ENCODE measurements at regions not wholly inside any gene's neighbourhood (a gene's known extent, or its start where the extent isn't known, plus 50 kb on each side); places are given as distances from the start of the nearest gene placed in this dataset.

DNA sequence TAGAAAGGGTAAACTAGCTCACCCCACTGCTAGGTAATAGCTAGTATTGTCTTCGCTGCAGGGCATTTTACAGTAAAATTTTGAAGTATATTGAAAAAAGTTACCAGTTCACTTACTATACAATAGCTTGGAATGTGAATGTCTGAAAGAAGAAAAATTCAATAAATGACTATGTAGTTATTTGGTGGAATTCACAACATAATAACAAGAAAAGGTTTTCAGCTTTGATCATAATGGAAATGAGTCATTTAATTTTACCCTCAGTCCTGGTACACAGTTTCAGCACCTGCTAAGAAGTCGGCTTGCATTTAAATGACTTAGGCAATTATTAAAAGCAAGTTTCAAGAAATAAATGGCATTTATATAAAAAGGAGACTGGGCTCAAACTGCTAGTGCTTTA is 90.4 kb downstream of the NUP35 start:
- DNase-seq (ENCODE audit: low read depth, low spot score): no peak

DNA sequence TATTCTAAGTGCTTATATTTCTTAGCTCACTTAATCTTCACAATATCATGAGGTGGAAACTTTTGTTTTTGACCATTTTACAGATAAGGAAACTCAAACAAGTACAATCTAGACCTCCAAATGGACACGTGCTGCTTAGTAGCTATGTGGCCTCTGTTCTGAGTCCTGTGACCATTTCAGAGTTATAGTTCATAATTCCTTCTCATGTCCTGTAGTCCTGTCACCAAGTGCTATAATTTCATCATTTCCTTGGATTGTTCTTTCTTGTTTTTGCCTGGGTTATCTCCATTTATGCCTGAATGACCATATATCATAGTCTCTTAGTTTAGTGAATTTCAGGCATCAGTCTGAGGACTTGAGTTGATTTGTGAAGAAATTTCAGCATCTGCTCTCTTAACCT is 91.7 kb downstream of the NUP35 start:
- FAIRE-seq: no peak

More for the DNA sequence above, 90.4 kb downstream of the NUP35 start:
- H3K4me3 ChIP-seq (ENCODE audit: control insufficient read depth in 2 of 3, extremely low read depth in 1 of 3, insufficient read depth in 2 of 3, low read depth in 1 of 3, low read length in 3 of 3): no peak overlapping the region
- no peaks in the 10 kb centered on the region for H3K4me1 ChIP-seq (ENCODE audit: control insufficient read depth, extremely low read depth, insufficient read depth, low read length)
- H3K4me2 ChIP-seq (ENCODE audit: control insufficient read depth, extremely low read depth, insufficient read depth, low read depth, low read length): no peak overlapping the region
- no peaks in the 10 kb centered on the region for H4K20me1 ChIP-seq (ENCODE audit: control insufficient read depth, extremely low read depth, insufficient read depth, low read length)
- H3K36me3 ChIP-seq (ENCODE audit: control insufficient read depth in 2 of 2, extremely low read depth in 1 of 2, insufficient read depth in 2 of 2, low read length in 2 of 2): no peaks in the 10 kb centered on the region
- no peaks in the 10 kb centered on the region for H3K79me2 ChIP-seq (ENCODE audit: control insufficient read depth, insufficient read depth, low read length)
- no peak overlapping the region for H2AFZ ChIP-seq (ENCODE audit: control insufficient read depth, low read length)
- no peak overlapping the region for H3K27ac ChIP-seq (ENCODE audit: control insufficient read depth, insufficient read depth, low read length)
- H3K9ac ChIP-seq (ENCODE audit: control insufficient read depth, extremely low read depth, insufficient read depth, low read length): no peak overlapping the region
- H3K9me1 ChIP-seq (ENCODE audit: control insufficient read depth, extremely low read depth, insufficient read depth, low read length): no peaks in the 10 kb centered on the region
- no peak for TF ChIP-seq EZH2 (IDR thresholded peaks at IDR 0.05; ENCODE audit: low read length)
- TF ChIP-seq, protein P1, sequence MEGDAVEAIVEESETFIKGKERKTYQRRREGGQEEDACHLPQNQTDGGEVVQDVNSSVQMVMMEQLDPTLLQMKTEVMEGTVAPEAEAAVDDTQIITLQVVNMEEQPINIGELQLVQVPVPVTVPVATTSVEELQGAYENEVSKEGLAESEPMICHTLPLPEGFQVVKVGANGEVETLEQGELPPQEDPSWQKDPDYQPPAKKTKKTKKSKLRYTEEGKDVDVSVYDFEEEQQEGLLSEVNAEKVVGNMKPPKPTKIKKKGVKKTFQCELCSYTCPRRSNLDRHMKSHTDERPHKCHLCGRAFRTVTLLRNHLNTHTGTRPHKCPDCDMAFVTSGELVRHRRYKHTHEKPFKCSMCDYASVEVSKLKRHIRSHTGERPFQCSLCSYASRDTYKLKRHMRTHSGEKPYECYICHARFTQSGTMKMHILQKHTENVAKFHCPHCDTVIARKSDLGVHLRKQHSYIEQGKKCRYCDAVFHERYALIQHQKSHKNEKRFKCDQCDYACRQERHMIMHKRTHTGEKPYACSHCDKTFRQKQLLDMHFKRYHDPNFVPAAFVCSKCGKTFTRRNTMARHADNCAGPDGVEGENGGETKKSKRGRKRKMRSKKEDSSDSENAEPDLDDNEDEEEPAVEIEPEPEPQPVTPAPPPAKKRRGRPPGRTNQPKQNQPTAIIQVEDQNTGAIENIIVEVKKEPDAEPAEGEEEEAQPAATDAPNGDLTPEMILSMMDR (optimal IDR thresholded peaks at IDR 0.05 in 1 of 3, IDR thresholded peaks at IDR 0.05 in 1 of 3, conservative IDR thresholded peaks at IDR 0.05 in 1 of 3; ENCODE audit: extremely low read depth in 1 of 3, insufficient read depth in 2 of 3, low read length in 3 of 3): no peak
- dilution Hi-C loops (cut with MboI; ENCODE audit: extremely low pct_ligation_motif_present, low sequenced_read_pairs): no loop called here
- no peaks in the 10 kb centered on the region for H3K27me3 ChIP-seq (ENCODE audit: control insufficient read depth, extremely low read depth, insufficient read depth, low read length)
- H3K9me3 ChIP-seq (ENCODE audit: control insufficient read depth, low read depth, low read length): no peaks in the 10 kb centered on the region
- FAIRE-seq: no peak

More for the DNA sequence above, 91.7 kb downstream of the NUP35 start:
- TF ChIP-seq, protein P1 (optimal IDR thresholded peaks at IDR 0.05 in 1 of 3, IDR thresholded peaks at IDR 0.05 in 1 of 3, conservative IDR thresholded peaks at IDR 0.05 in 1 of 3; ENCODE audit: extremely low read depth in 1 of 3, insufficient read depth in 2 of 3, low read length in 3 of 3): no peak
- no peak for TF ChIP-seq EZH2 (IDR thresholded peaks at IDR 0.05; ENCODE audit: low read length)
- H4K20me1 ChIP-seq (ENCODE audit: control insufficient read depth, extremely low read depth, insufficient read depth, low read length): no peaks in the 10 kb centered on the region
- H3K9me3 ChIP-seq (ENCODE audit: control insufficient read depth, low read depth, low read length): no peaks in the 10 kb centered on the region
- no peak for DNase-seq (ENCODE audit: low read depth, low spot score)
- H3K9ac ChIP-seq (ENCODE audit: control insufficient read depth, extremely low read depth, insufficient read depth, low read length): no peak overlapping the region
- no peaks in the 10 kb centered on the region for H3K36me3 ChIP-seq (ENCODE audit: control insufficient read depth in 2 of 2, extremely low read depth in 1 of 2, insufficient read depth in 2 of 2, low read length in 2 of 2)
- no peaks in the 10 kb centered on the region for H3K4me1 ChIP-seq (ENCODE audit: control insufficient read depth, extremely low read depth, insufficient read depth, low read length)
- no peaks in the 10 kb centered on the region for H3K79me2 ChIP-seq (ENCODE audit: control insufficient read depth, insufficient read depth, low read length)
- dilution Hi-C loops (cut with MboI; ENCODE audit: extremely low pct_ligation_motif_present, low sequenced_read_pairs): no loop called here
- no peak overlapping the region for H3K27ac ChIP-seq (ENCODE audit: control insufficient read depth, insufficient read depth, low read length)
- no peak overlapping the region for H2AFZ ChIP-seq (ENCODE audit: control insufficient read depth, low read length)
- H3K4me2 ChIP-seq (ENCODE audit: control insufficient read depth, extremely low read depth, insufficient read depth, low read depth, low read length): no peak overlapping the region
- no peak overlapping the region for H3K4me3 ChIP-seq (ENCODE audit: control insufficient read depth in 2 of 3, extremely low read depth in 1 of 3, insufficient read depth in 2 of 3, low read depth in 1 of 3, low read length in 3 of 3)
- no peaks in the 10 kb centered on the region for H3K9me1 ChIP-seq (ENCODE audit: control insufficient read depth, extremely low read depth, insufficient read depth, low read length)
- H3K27me3 ChIP-seq (ENCODE audit: control insufficient read depth, extremely low read depth, insufficient read depth, low read length): no peaks in the 10 kb centered on the region

Measured in keratinocyte (primary cell).